ENCODE measurements at regions not wholly inside any gene's neighbourhood (a gene's known extent, or its start where the extent isn't known, plus 50 kb on each side); places are given as distances from the start of the nearest gene placed in this dataset.

DNA sequence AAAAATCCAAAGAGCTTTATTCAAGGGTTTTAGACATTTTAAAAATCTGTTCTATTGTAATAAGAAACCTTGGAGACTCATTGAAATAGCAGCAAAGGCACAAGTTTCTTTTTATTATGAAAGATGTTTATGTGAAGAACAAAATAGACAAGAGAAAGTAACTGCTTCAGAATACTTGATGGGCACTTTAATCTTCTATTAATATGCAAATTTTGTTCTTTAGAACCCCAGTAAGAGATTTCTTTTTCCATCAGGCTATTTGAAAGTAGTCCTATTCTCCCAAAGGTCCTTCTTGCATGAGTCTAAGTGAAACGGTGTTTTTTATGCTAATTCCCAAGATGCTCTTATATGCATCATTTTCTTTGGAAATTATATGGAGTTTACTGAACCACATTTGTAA is 602.0 kb downstream of the EFNA5 start:
- no peak for TF ChIP-seq EZH2 (IDR thresholded peaks at IDR 0.05)
- TF ChIP-seq FOXP2 (optimal IDR thresholded peaks at IDR 0.05; ENCODE audit: control extremely low read depth, extremely low read length, insufficient read depth): no peak

Measured in SK-N-MC (cell line).